Ishikawa (cell line): ENCODE measurements at regions not wholly inside any gene's neighbourhood (a gene's known extent, or its start where the extent isn't known, plus 50 kb on each side); places are given as distances from the start of the nearest gene placed in this dataset.
A peak's percentile ranks its signal among the peaks of the same experiment; 100 is the strongest.

Experiments
- CEBPB ChIP-seq: IDR thresholded peaks from 2 replicates; pipeline ENCODE4 v1.6.1; 2012
- CREB1 ChIP-seq: IDR thresholded peaks from 2 replicates; pipeline ENCODE4 v1.6.1; 2012; ENCODE audit warnings: low read depth
- EGR1 ChIP-seq: IDR thresholded peaks from 2 replicates; pipeline ENCODE4 v1.6.1; 2012
- EP300 ChIP-seq: IDR thresholded peaks from 2 replicates; pipeline ENCODE4 v1.6.1; 2012; ENCODE audit warnings: borderline replicate concordance
- FOXM1 ChIP-seq: IDR thresholded peaks from 2 replicates; pipeline ENCODE4 v1.6.1; 2012; ENCODE audit warnings: low read depth, borderline replicate concordance
- NFIC ChIP-seq: IDR thresholded peaks from 2 replicates; pipeline ENCODE4 v1.6.1; 2012
- RAD21 ChIP-seq: IDR thresholded peaks from 2 replicates; pipeline ENCODE4 v1.6.1; 2012; ENCODE audit warnings: low read depth
- REST ChIP-seq: IDR thresholded peaks from 2 replicates; pipeline ENCODE4 v1.6.1; 2012; ENCODE audit warnings: low read depth, mild to moderate bottlenecking
- TAF1 ChIP-seq: IDR thresholded peaks from 2 replicates; pipeline ENCODE4 v1.6.1; 2012; ENCODE audit warnings: low read depth, mild to moderate bottlenecking
- TCF12 ChIP-seq: IDR thresholded peaks from 2 replicates; pipeline ENCODE4 v1.6.1; 2012; ENCODE audit warnings: low read depth
- TEAD4 ChIP-seq: IDR thresholded peaks from 2 replicates; pipeline ENCODE4 v1.6.1; 2012
- YY1 ChIP-seq: IDR thresholded peaks from 2 replicates; pipeline ENCODE4 v1.6.1; 2012; ENCODE audit warnings: low read depth
- ZBTB7A ChIP-seq: IDR thresholded peaks from 2 replicates; pipeline ENCODE4 v1.6.1; 2012; ENCODE audit warnings: low read depth
- TF ChIP-seq, protein P1 (sequence below): IDR thresholded peaks from 2 replicates; pipeline ENCODE4 v1.6.1; 2012
- TF ChIP-seq, protein P2 (sequence below): IDR thresholded peaks from 2 replicates; pipeline ENCODE4 v1.6.1; 2012

DNA sequence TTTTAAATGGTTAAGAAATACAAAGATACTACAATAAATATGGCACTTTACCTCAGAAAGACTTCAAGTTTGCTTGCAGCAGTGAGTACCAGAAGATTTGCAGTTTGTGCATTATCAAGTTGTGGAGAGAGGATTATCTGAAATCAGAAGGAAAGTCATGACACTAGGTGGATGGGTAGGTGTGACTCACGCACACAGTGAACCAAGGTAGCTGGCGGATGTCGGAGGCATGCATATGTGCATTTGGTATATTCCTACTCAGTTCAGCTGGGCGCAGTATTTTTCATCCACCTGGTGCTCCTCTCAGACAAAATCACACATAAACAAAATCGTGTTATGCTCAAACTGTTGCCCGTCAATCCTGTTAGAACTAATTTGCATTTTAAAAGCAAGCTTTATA is 351.0 kb downstream of the IGSF11 start:
- TF ChIP-seq TAF1 (no peak), CEBPB (no peak), TEAD4 (no peak), FOXM1 (no peak), EGR1 (no peak), RAD21 (no peak), NFIC (no peak), TCF12 (no peak), YY1 (no peak), EP300 (no peak), CREB1 (no peak), ZBTB7A (no peak), REST (no peak)
- TF ChIP-seq, protein P1, sequence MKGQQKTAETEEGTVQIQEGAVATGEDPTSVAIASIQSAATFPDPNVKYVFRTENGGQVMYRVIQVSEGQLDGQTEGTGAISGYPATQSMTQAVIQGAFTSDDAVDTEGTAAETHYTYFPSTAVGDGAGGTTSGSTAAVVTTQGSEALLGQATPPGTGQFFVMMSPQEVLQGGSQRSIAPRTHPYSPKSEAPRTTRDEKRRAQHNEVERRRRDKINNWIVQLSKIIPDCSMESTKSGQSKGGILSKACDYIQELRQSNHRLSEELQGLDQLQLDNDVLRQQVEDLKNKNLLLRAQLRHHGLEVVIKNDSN: no peak
- TF ChIP-seq, protein P2, sequence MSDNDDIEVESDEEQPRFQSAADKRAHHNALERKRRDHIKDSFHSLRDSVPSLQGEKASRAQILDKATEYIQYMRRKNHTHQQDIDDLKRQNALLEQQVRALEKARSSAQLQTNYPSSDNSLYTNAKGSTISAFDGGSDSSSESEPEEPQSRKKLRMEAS: no peak

DNA sequence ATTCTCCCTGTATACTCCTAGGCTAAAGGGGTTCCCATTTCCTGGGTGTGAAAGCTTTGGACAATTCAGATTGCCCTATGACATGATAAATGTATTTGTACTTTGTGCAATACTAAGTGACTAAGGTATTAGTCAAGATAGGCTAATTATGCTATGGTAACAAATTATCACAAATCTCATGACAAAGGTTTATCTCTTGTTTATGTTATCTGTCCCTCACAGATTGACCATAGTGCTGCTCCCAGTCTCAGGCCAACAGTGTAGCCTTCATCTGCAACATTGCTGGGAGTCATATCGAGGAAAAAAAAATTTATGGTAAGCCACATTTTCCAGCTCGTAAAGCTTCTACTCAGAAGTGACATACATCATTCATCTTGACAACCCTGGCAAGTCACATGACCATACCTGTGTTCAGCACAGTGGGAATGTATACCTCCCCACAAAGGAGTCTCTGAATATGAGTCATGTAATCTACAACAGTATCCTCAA is 346.2 kb downstream of the IGSF11 start:
- TF ChIP-seq TAF1 (no peak), YY1 (no peak)
- TF ChIP-seq, protein P1: peak; percentile 77

DNA sequence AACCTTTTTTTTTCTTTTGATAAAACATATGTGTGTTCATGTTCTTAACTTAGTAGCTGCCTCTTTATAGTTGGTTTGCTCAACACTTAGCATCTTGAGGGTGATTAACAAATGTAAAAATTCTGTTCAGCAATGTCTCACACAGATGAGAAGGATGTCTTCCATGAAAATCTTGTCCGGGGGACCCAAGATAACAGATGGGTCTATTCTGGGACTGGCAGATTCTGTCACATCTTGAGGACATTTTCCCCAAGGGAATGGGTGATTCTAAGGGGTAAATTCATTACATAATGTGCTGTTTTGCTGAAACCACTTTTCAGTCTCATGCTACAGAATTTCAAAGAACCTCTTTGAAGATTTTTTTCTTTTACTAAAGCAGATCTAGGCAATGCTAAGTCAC is 342.2 kb downstream of the IGSF11 start:
- TF ChIP-seq CREB1: no peak
- TF ChIP-seq CEBPB: no peak
- no peak for TF ChIP-seq REST
- no peak for TF ChIP-seq TAF1
- no peak for TF ChIP-seq ZBTB7A
- TF ChIP-seq TEAD4: no peak
- no peak for TF ChIP-seq FOXM1
- TF ChIP-seq, protein P1: no peak
- TF ChIP-seq EP300: no peak
- no peak for TF ChIP-seq YY1
- TF ChIP-seq, protein P2: no peak
- TF ChIP-seq RAD21: no peak
- TF ChIP-seq NFIC: no peak
- TF ChIP-seq EGR1: no peak

DNA sequence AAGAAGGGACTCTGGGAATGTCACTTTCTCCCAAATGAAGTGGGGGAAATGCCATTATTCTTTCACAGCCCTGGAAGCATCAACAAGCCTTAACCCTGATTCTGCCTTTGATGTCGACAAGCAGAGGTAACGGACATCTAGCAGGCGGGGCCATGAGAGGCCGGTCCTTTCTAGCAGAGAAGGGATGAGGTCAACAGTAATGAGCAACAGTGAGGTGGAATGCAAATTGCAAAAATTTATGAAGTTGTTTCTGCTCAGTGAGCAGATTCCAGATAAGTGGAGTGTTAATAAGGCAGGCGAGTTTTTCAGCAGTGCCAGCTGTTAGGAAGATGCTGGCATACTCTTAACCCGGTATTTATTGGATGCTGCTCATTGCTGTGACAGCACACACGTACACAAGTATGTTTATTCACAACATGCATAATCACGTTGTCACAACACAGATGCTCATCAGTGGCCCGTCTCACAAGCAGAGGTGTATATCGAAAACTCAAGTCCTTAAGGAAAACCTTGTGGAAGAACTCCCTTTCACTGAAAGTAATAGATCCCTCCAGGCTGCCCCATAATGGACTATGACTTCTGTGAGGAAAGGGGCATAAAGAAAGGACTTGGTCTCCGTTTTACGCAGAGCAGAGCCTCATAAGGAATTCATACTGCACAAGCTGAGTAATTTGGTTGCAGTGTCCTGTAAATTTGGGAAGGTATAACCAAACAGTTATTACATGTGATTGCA is 329.0 kb downstream of the IGSF11 start:
- TF ChIP-seq YY1: no peak
- TF ChIP-seq CEBPB: no peak
- no peak for TF ChIP-seq TCF12
- no peak for TF ChIP-seq ZBTB7A
- no peak for TF ChIP-seq NFIC
- no peak for TF ChIP-seq EP300
- TF ChIP-seq, protein P1: no peak
- no peak for TF ChIP-seq TEAD4
- TF ChIP-seq TAF1: no peak
- no peak for TF ChIP-seq CREB1

DNA sequence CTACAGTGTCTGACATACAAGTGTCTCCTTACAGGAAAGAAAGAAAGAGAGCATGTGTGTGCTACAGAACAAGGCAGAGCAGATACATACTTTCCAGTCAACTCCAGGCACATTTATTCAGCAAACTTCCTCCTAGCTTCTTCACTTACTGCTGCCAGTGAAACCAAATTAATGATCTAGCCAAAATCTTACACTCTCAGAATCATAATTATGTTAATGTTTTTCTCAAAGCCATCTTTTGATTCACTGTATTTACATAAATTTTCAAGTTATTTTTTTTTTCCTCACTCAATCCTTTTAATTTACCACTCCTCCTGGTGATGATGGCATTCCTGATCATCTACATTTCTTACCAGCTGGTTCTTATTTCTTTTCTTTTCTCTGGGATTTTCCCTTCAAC is 326.7 kb downstream of the IGSF11 start:
- no peak for TF ChIP-seq NFIC
- no peak for TF ChIP-seq CREB1
- TF ChIP-seq ZBTB7A: no peak
- no peak for TF ChIP-seq CEBPB
- no peak for TF ChIP-seq TCF12
- no peak for TF ChIP-seq REST
- no peak for TF ChIP-seq EGR1
- TF ChIP-seq TAF1: no peak
- TF ChIP-seq TEAD4: no peak
- TF ChIP-seq, protein P2: no peak
- TF ChIP-seq FOXM1: no peak
